GM10266 (cell line): ENCODE measurements at regions not wholly inside any gene's neighbourhood (a gene's known extent, or its start where the extent isn't known, plus 50 kb on each side); places are given as distances from the start of the nearest gene placed in this dataset.

Experiments
- DNase-seq: peaks from one replicate; pipeline ENCODE4 v3.0.0; 2012; ENCODE audit errors: extremely low spot score
- CTCF ChIP-seq: IDR thresholded peaks from 2 replicates; pipeline ENCODE4 v1.5.1; 2012; ENCODE audit warnings: mild to moderate bottlenecking, low read depth; ENCODE audit not compliant: control insufficient read depth, insufficient read depth; ENCODE audit errors: missing control alignments

- DNase-seq: no peak
- TF ChIP-seq CTCF: no peak
These were observed 246.3 kb upstream of the SEMA6D start for GRCh38 chr15:47470983-47471382.

- DNase-seq: no peak
- TF ChIP-seq CTCF: no peak
These were observed 244.1 kb upstream of the SEMA6D start for GRCh38 chr15:47473106-47473725.

- no peak for TF ChIP-seq CTCF
- no peak for DNase-seq
These were observed 243.5 kb upstream of the SEMA6D start for GRCh38 chr15:47473832-47474231.

- DNase-seq: no peak
- no peak for TF ChIP-seq CTCF
These were observed 242.0 kb upstream of the SEMA6D start for GRCh38 chr15:47475336-47475735.

- no peak for TF ChIP-seq CTCF
- no peak for DNase-seq
These were observed 240.0 kb upstream of the SEMA6D start for GRCh38 chr15:47477341-47477740.

- TF ChIP-seq CTCF: no peak
- DNase-seq: no peak
These were observed 233.2 kb upstream of the SEMA6D start for GRCh38 chr15:47484059-47484458.

GRCh38 chr15:47484997-47485396 lies 232.3 kb upstream of the SEMA6D start:
- TF ChIP-seq CTCF: no peak
- no peak for DNase-seq
